ENCODE measurements at regions not wholly inside any gene's neighbourhood (a gene's known extent, or its start where the extent isn't known, plus 50 kb on each side); places are given as distances from the start of the nearest gene placed in this dataset.

DNA sequence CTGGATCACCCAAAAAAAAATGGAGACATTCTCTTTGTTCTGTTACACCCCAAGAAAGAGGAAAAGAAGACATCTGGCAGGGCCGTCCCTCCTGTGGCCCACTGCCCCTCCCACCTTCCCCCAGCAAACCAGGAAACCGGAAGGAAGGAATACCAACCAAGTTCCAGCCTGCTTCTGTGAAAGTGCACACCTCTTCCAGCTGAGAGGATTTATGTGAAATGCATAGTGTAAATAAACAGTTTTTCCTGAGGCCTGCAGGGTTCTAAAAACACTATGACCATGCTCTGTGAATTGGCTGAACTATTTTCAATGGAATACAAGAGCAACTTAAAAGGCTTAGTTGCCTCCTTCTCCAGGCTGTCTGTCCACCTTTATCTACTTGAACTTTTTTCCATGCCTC, 50.0 kb upstream of the CHST1 start:
- Histone ChIP-seq H3K27me3 (peaks cover 0 to 11% (median 0%) of the 10 kb centered on the region in 7 donors), H3K4me1 (no peaks in the 10 kb centered on the region), H3K36me3 (no peaks in the 10 kb centered on the region), H3K9me3 (no peaks in the 10 kb centered on the region), H3K4me3 (no peak overlapping the region), H3K27ac (no peak overlapping the region)
- no peak for DNase-seq
- TF ChIP-seq CTCF (IDR thresholded peaks at IDR 0.05): no peak
- 63 to 65% methylated on average over 2 of the region's 2 CpGs for WGBS, 2 donors
- ATAC-seq: no peak
- intact Hi-C loops (cut with DNase I): no loop called here

Data from heart right ventricle (tissue), 16 donors.